AG09309 (cell line): ENCODE measurements at regions not wholly inside any gene's neighbourhood (a gene's known extent, or its start where the extent isn't known, plus 50 kb on each side); places are given as distances from the start of the nearest gene placed in this dataset.

Experiments used
- DNase-seq: peaks from one replicate; pipeline ENCODE4 v3.0.0-alpha.2; 2010; ENCODE audit warnings: low read depth
- H3K4me3 ChIP-seq: 2 replicates; pipeline ENCODE4 v1.5.1; 2011; ENCODE audit warnings: mild to moderate bottlenecking, low read depth, low read length, moderate library complexity; ENCODE audit not compliant: control insufficient read depth
- CTCF ChIP-seq: IDR thresholded peaks from 2 replicates; pipeline ENCODE4 v1.5.1; 2011; ENCODE audit warnings: mild to moderate bottlenecking, low read depth, low read length, inconsistent platforms; ENCODE audit not compliant: insufficient read depth, control insufficient read depth; ENCODE audit errors: missing control alignments

- no peak overlapping the region for H3K4me3 ChIP-seq
- no peak for TF ChIP-seq CTCF
- no peak for DNase-seq
Observed at GRCh38 chr2:10964052-10964790, 52.5 kb downstream of the KCNF1 start.

GRCh38 chr2:10965241-10965843 lies 53.6 kb downstream of the KCNF1 start:
- TF ChIP-seq CTCF: no peak
- DNase-seq: no peak
- no peak overlapping the region for H3K4me3 ChIP-seq

GRCh38 chr2:10966056-10966455 lies 54.3 kb downstream of the KCNF1 start:
- no peak for TF ChIP-seq CTCF
- no peak overlapping the region for H3K4me3 ChIP-seq
- DNase-seq: no peak

- no peak overlapping the region for H3K4me3 ChIP-seq
- no peak for TF ChIP-seq CTCF
- DNase-seq: no peak
Observed at GRCh38 chr2:10966741-10967140, 55.0 kb downstream of the KCNF1 start.

GRCh38 chr2:10968176-10968575 lies 56.4 kb downstream of the KCNF1 start:
- no peak for DNase-seq
- no peak for TF ChIP-seq CTCF
- H3K4me3 ChIP-seq: no peak overlapping the region

- no peak for TF ChIP-seq CTCF
- H3K4me3 ChIP-seq: no peak overlapping the region
- no peak for DNase-seq
Observed at GRCh38 chr2:10970666-10971065, 58.9 kb downstream of the KCNF1 start.
